K562 (cell line): ENCODE measurements at regions not wholly inside any gene's neighbourhood (a gene's known extent, or its start where the extent isn't known, plus 50 kb on each side); places are given as distances from the start of the nearest gene placed in this dataset.

Source experiments
- ATAC-seq: fragments of 200-7000 bp; cut with Tn5 transposase; 3 replicates; pipeline ENCODE4 v1.9.1; 2020; ENCODE audit warnings: moderate library complexity
- BruUV-seq: library from RNA; stranded (reverse); fragments of 400-500 nt; replicated peaks from 2 replicates; lab custom pipeline; 2021; lab: Mats Ljungman, UMichigan
- CTCF ChIA-PET: fragments of 300-600 bp; formaldehyde crosslinking; extraction: SDS; loops from one replicate; lab custom pipeline; 2021; ENCODE audit warnings: low intra/inter-chr PET ratio; lab: Yijun Ruan, JAX
- POLR2A ChIA-PET: fragments of 300-600, 350-650 bp; sonication (Branson Sonifier 250); formaldehyde crosslinking; extraction: SDS; loops from one replicate; lab custom pipeline; 2021; ENCODE audit warnings: antibody characterized with exemption, inconsistent platforms; lab: Yijun Ruan, JAX
- DNase-seq, 4 experiments: peaks; one replicate each; pipeline versions ENCODE4 v3.0.0 to v3.0.0-alpha.2; 2011 to 2018; ENCODE audit warnings: low spot score in 3 of 4, mixed read lengths in 3 of 4; ENCODE audit errors: extremely low read depth in 1 of 4
- FAIRE-seq: peaks from 2 replicates; lab custom pipeline; 2011; peaks lifted over from hg19 to GRCh38; lab: Jason Lieb, UNC
- H2AFZ ChIP-seq: 2 replicates; pipeline ENCODE4 v1.6.0; 2011; ENCODE audit warnings: low read depth, low read length, control low read depth, inconsistent platforms
- H3K27ac ChIP-seq: fragments of 200-600 bp; 3 replicates; pipeline ENCODE4 v1.8.0; 2011; ENCODE audit warnings: low read depth, mild to moderate bottlenecking, control low read depth, inconsistent platforms, low read length, moderate library complexity, mixed read lengths; ENCODE audit errors: extremely low read depth
- H3K27me3 ChIP-seq, 2 experiments: fragments of 300-600 bp in 1 of 2; 2 replicates in 1 of 2; 3 replicates in 1 of 2; pipeline versions ENCODE4 v1.6.0 to v1.8.0; 2011; ENCODE audit warnings: inconsistent platforms in 2 of 2, low read length in 2 of 2, mild to moderate bottlenecking in 1 of 2, mixed read lengths in 1 of 2, moderate library complexity in 1 of 2; ENCODE audit not compliant: control insufficient read depth in 2 of 2, insufficient read depth in 2 of 2
- H3K36me3 ChIP-seq: fragments of 300-600 bp; 3 replicates; pipeline ENCODE4 v1.8.0; 2011; ENCODE audit warnings: mild to moderate bottlenecking, low read length, inconsistent platforms; ENCODE audit not compliant: control insufficient read depth, insufficient read depth
- H3K4me1 ChIP-seq, 2 experiments: fragments of 200-600 bp in 1 of 2; replicated peaks in 1 of 2; 2 replicates in 1 of 2; 3 replicates in 1 of 2; pipeline versions ENCODE4 v1.5.1 to v1.8.0; 2011; ENCODE audit warnings: inconsistent platforms in 2 of 2, low read length in 2 of 2, mild to moderate bottlenecking in 1 of 2, mixed read lengths in 1 of 2, moderate library complexity in 1 of 2; ENCODE audit not compliant: control insufficient read depth in 2 of 2, insufficient read depth in 2 of 2
- H3K4me2 ChIP-seq: 2 replicates; pipeline ENCODE4 v1.6.1; 2011; ENCODE audit warnings: low read length, control low read depth, inconsistent platforms, mixed read lengths; ENCODE audit not compliant: insufficient read depth
- H3K4me3 ChIP-seq: fragments of 200-600 bp; sonication (generic), shearing (Covaris generic); 2 replicates; pipeline ENCODE4 v1.5.1; 2016; ENCODE audit warnings: control low read depth, inconsistent platforms
- H3K79me2 ChIP-seq: fragments of 200-600 bp; 3 replicates; pipeline ENCODE4 v1.8.0; 2011; ENCODE audit warnings: low read length, inconsistent platforms; ENCODE audit not compliant: control insufficient read depth, insufficient read depth
- H3K9ac ChIP-seq, 2 experiments: 2 replicates each; pipeline versions ENCODE4 v1.6.0 to v1.6.1; 2011; ENCODE audit warnings: low read depth in 2 of 2, low read length in 2 of 2, control low read depth in 1 of 2, inconsistent platforms in 1 of 2, mild to moderate bottlenecking in 1 of 2, mixed read lengths in 1 of 2; ENCODE audit not compliant: insufficient read depth in 1 of 2
- H3K9me1 ChIP-seq: one replicate; pipeline ENCODE4 v1.6.0; 2011; ENCODE audit warnings: inconsistent platforms, mild to moderate bottlenecking, low read length, moderate library complexity; ENCODE audit not compliant: control insufficient read depth, insufficient read depth
- H3K9me3 ChIP-seq: replicated peaks from 2 replicates; pipeline ENCODE4 v1.5.1; 2011; ENCODE audit warnings: low read depth, low read length, inconsistent platforms; ENCODE audit not compliant: control insufficient read depth, insufficient read depth
- H4K20me1 ChIP-seq: replicated peaks from 2 replicates; pipeline ENCODE4 v1.6.1; 2011; ENCODE audit warnings: low read length, inconsistent platforms, mixed read lengths; ENCODE audit not compliant: control insufficient read depth, insufficient read depth
- NKRF ChIP-seq: fragments of 450-650 bp; IDR thresholded peaks from 2 replicates; pipeline ENCODE4 v1.6.1; 2016; ENCODE audit warnings: borderline replicate concordance
- PCBP1 ChIP-seq: fragments of 200-400 bp; formaldehyde crosslinking; IDR thresholded peaks from 2 replicates; pipeline ENCODE4 v1.6.1; 2018; ENCODE audit warnings: mild to moderate bottlenecking, low read depth, low read length; ENCODE audit not compliant: poor library complexity, severe bottlenecking
- TAF7 ChIP-seq: fragments of 450-650 bp; IDR thresholded peaks from 2 replicates; pipeline ENCODE4 v1.6.1; 2016; ENCODE audit warnings: missing genetic modification characterization, missing compliant biosample characterization
- XRCC5 ChIP-seq: fragments of 200-400 bp; formaldehyde crosslinking; IDR thresholded peaks from 2 replicates; pipeline ENCODE4 v1.6.1; 2017; ENCODE audit warnings: low read depth, mild to moderate bottlenecking, low read length
- ZFX ChIP-seq: sonication (generic); formaldehyde crosslinking; IDR thresholded peaks from 2 replicates; pipeline ENCODE4 v1.8.0; 2022; ENCODE audit warnings: mild to moderate bottlenecking, missing genetic modification reagents, moderate library complexity
- WGBS: fragments of 100-300 bp; shearing (Covaris generic); methylation state at CpG from one replicate; pipeline ENCODE4 v1.1.6; 2016; ENCODE audit warnings: low coverage, mixed read lengths; ENCODE audit not compliant: insufficient coverage; ENCODE audit errors: missing lambda C conversion rate; 5-methylcytosine and 5-hydroxymethylcytosine counted together
- in situ Hi-C: fragments of 300-500 bp; cut with MboI; formaldehyde crosslinking; loops from 4 replicates; pipeline ENCODE4 v1.15.0; 2018; ENCODE audit warnings: inconsistent platforms, mixed read lengths
- intact Hi-C: fragments of 100-400 bp; cut with micrococcal nuclease; formaldehyde crosslinking; loops from 2 replicates; pipeline ENCODE4 v1.14.2; 2022

- Histone ChIP-seq H4K20me1 (no peaks in the 10 kb centered on the region), H3K9me3 (no peaks in the 10 kb centered on the region), H2AFZ (no peak overlapping the region), H3K79me2 (no peaks in the 10 kb centered on the region), H3K36me3 (no peaks in the 10 kb centered on the region), H3K4me2 (no peak overlapping the region), H3K9ac (no peak overlapping the region), H3K9me1 (no peaks in the 10 kb centered on the region), H3K4me3 (no peak overlapping the region), H3K27ac (no peak overlapping the region), H3K27me3 (peaks cover 0 to 36% of the 10 kb centered on the region in 2 experiments; a peak in 4 of 5 replicates), H3K4me1 (no peaks in the 10 kb centered on the region)
- in situ Hi-C loops (no loop called here), intact Hi-C loops (no loop called here)
- BruUV-seq = no TSS peak
- 4% methylated on average over 5 of the region's 5 CpGs for WGBS
- ATAC-seq = no peak
- ChIA-PET CTCF (no interaction called here), POLR2A (no interaction called here)
- TF ChIP-seq XRCC5 (no peak), PCBP1 (no peak), TAF7 (tag) (no peak), ZFX (CRISPR knock-in tag) (no peak), NKRF (no peak)
- FAIRE-seq = no peak
- DNase-seq = no peak
Measured at GRCh38 chr2:236321415-236321814, 57.2 kb upstream of the ASB18 start.
